ENCODE measurements at regions not wholly inside any gene's neighbourhood (a gene's known extent, or its start where the extent isn't known, plus 50 kb on each side); places are given as distances from the start of the nearest gene placed in this dataset.

- DNase-seq, result peak; percentile 19
Observed at GRCh38 chr3:43953814-43954692, 263.3 kb downstream of the ABHD5 start.

GRCh38 chr3:43956945-43957344 is 266.2 kb downstream of the ABHD5 start:
- DNase-seq, result no peak

GRCh38 chr3:43957553-43957952 is 266.8 kb downstream of the ABHD5 start:
- DNase-seq, result no peak

GRCh38 chr3:43958005-43958770 is 267.4 kb downstream of the ABHD5 start:
- no peak for DNase-seq

- no peak for DNase-seq
Observed at GRCh38 chr3:43958973-43959372, 268.2 kb downstream of the ABHD5 start.

- DNase-seq, result no peak
Observed at GRCh38 chr3:43959498-43960447, 269.0 kb downstream of the ABHD5 start.

- no peak for DNase-seq
Observed at GRCh38 chr3:43960448-43960840, 269.7 kb downstream of the ABHD5 start.

- no peak for DNase-seq
Observed at GRCh38 chr3:43962043-43962442, 271.3 kb downstream of the ABHD5 start.

GRCh38 chr3:43963208-43963607 is 272.5 kb downstream of the ABHD5 start:
- DNase-seq, result no peak

GRCh38 chr3:43964640-43965039 is 273.9 kb downstream of the ABHD5 start:
- DNase-seq, result no peak

- DNase-seq, result no peak
Observed at GRCh38 chr3:43965656-43966055, 274.9 kb downstream of the ABHD5 start.

- DNase-seq, result no peak
Observed at GRCh38 chr3:43966126-43966525, 275.4 kb downstream of the ABHD5 start.

- no peak for DNase-seq
Observed at GRCh38 chr3:43966530-43966929, 275.2 kb upstream of the TOPAZ1 start.

GRCh38 chr3:43968465-43968864 is 273.2 kb upstream of the TOPAZ1 start:
- no peak for DNase-seq

- DNase-seq, result no peak
Observed at GRCh38 chr3:43969944-43970343, 271.7 kb upstream of the TOPAZ1 start.

- DNase-seq, result no peak
Observed at GRCh38 chr3:43970351-43970750, 271.3 kb upstream of the TOPAZ1 start.

GRCh38 chr3:43970920-43971319 is 270.8 kb upstream of the TOPAZ1 start:
- DNase-seq, result no peak

- DNase-seq, result no peak
Observed at GRCh38 chr3:43971486-43971885, 270.2 kb upstream of the TOPAZ1 start.

- DNase-seq, result no peak
Observed at GRCh38 chr3:43978708-43979107, 263.0 kb upstream of the TOPAZ1 start.

GRCh38 chr3:43979645-43980044 is 262.0 kb upstream of the TOPAZ1 start:
- DNase-seq, result no peak

- DNase-seq, result peak; percentile 86
Observed at GRCh38 chr3:43994657-43995546, 246.8 kb upstream of the TOPAZ1 start.

Data from retina (tissue), 1 donor.